ENCODE measurements at regions not wholly inside any gene's neighbourhood (a gene's known extent, or its start where the extent isn't known, plus 50 kb on each side); places are given as distances from the start of the nearest gene placed in this dataset.

- no peak overlapping the region for H3K4me3 ChIP-seq (ENCODE audit: low read length)
- no peak overlapping the region for H3K27ac ChIP-seq (ENCODE audit: low read length)
- H4K20me1 ChIP-seq (ENCODE audit: insufficient read depth): no peaks in the 10 kb centered on the region
- H3K9me2 ChIP-seq (ENCODE audit: insufficient read depth, low read length): no peaks in the 10 kb centered on the region
- TF ChIP-seq POLR2AphosphoS5 (IDR thresholded peaks at IDR 0.05): no peak
- no peak for TF ChIP-seq EP300 (conservative IDR thresholded peaks at IDR 0.05; ENCODE audit: poor library complexity, severe bottlenecking)
- TF ChIP-seq SMC3 (conservative IDR thresholded peaks at IDR 0.05; ENCODE audit: poor library complexity): no peak
- TF ChIP-seq TAF1 (IDR thresholded peaks at IDR 0.05; ENCODE audit: low read depth): no peak
- H3F3A ChIP-seq (ENCODE audit: insufficient read depth, low read length, poor library complexity, severe bottlenecking): no peaks in the 10 kb centered on the region
- H3K9me3 ChIP-seq (ENCODE audit: low read length): no peaks in the 10 kb centered on the region
- no peak overlapping the region for H2AFZ ChIP-seq (ENCODE audit: low read depth, low read length)
- no peaks in the 10 kb centered on the region for H3K79me2 ChIP-seq (replicated peaks; ENCODE audit: insufficient read depth, low read length)
- no peak overlapping the region for H3K9ac ChIP-seq (ENCODE audit: low read length)
- no peaks in the 10 kb centered on the region for H3K27me3 ChIP-seq (ENCODE audit: insufficient read depth, low read depth, low read length)
- H3K4me2 ChIP-seq (ENCODE audit: low read length): no peak overlapping the region
- no peaks in the 10 kb centered on the region for H3K36me3 ChIP-seq (ENCODE audit: insufficient read depth, low read length)
These were observed 343.0 kb downstream of the RAB38 start for GRCh38 chr11:87832211-87832610.

- no peak overlapping the region for H3K4me2 ChIP-seq (ENCODE audit: low read length)
- no peaks in the 10 kb centered on the region for H3K9me3 ChIP-seq (ENCODE audit: low read length)
- H2AFZ ChIP-seq (ENCODE audit: low read depth, low read length): no peak overlapping the region
- H3K27me3 ChIP-seq (ENCODE audit: insufficient read depth, low read depth, low read length): no peaks in the 10 kb centered on the region
- H3K79me2 ChIP-seq (replicated peaks; ENCODE audit: insufficient read depth, low read length): no peaks in the 10 kb centered on the region
- no peaks in the 10 kb centered on the region for H3F3A ChIP-seq (ENCODE audit: insufficient read depth, low read length, poor library complexity, severe bottlenecking)
- no peaks in the 10 kb centered on the region for H3K36me3 ChIP-seq (ENCODE audit: insufficient read depth, low read length)
- H4K20me1 ChIP-seq (ENCODE audit: insufficient read depth): no peaks in the 10 kb centered on the region
- no peaks in the 10 kb centered on the region for H3K9me2 ChIP-seq (ENCODE audit: insufficient read depth, low read length)
- no peak overlapping the region for H3K27ac ChIP-seq (ENCODE audit: low read length)
- TF ChIP-seq POLR2AphosphoS5 (IDR thresholded peaks at IDR 0.05) (no peak), EZH2 (IDR thresholded peaks at IDR 0.05; ENCODE audit: borderline replicate concordance, insufficient read depth, low read length, poor library complexity, severe bottlenecking) (no peak), SMC3 (conservative IDR thresholded peaks at IDR 0.05; ENCODE audit: poor library complexity) (no peak), REST (IDR thresholded peaks at IDR 0.05; ENCODE audit: borderline replicate concordance) (no peak), TAF1 (IDR thresholded peaks at IDR 0.05; ENCODE audit: low read depth) (no peak), RAD21 (conservative IDR thresholded peaks at IDR 0.05) (no peak), MXI1 (conservative IDR thresholded peaks at IDR 0.05; ENCODE audit: poor library complexity, severe bottlenecking) (no peak), EP300 (conservative IDR thresholded peaks at IDR 0.05; ENCODE audit: poor library complexity, severe bottlenecking) (no peak), CTCF (IDR thresholded peaks at IDR 0.05; ENCODE audit: poor library complexity, severe bottlenecking) (no peak)
- H3K4me3 ChIP-seq (ENCODE audit: low read length): no peak overlapping the region
- no peak overlapping the region for H3K9ac ChIP-seq (ENCODE audit: low read length)
These were observed 355.2 kb downstream of the RAB38 start for GRCh38 chr11:87820011-87820410.

- Histone ChIP-seq H3K9me3 (ENCODE audit: low read length) (no peaks in the 10 kb centered on the region), H2AFZ (ENCODE audit: low read depth, low read length) (no peak overlapping the region), H3K79me2 (replicated peaks; ENCODE audit: insufficient read depth, low read length) (no peaks in the 10 kb centered on the region), H3K9me2 (ENCODE audit: insufficient read depth, low read length) (no peaks in the 10 kb centered on the region), H4K20me1 (ENCODE audit: insufficient read depth) (no peaks in the 10 kb centered on the region), H3K9ac (ENCODE audit: low read length) (no peak overlapping the region), H3F3A (ENCODE audit: insufficient read depth, low read length, poor library complexity, severe bottlenecking) (no peaks in the 10 kb centered on the region), H3K4me3 (ENCODE audit: low read length) (no peak overlapping the region), H3K27me3 (ENCODE audit: insufficient read depth, low read depth, low read length) (no peaks in the 10 kb centered on the region), H3K27ac (ENCODE audit: low read length) (no peak overlapping the region), H3K4me2 (ENCODE audit: low read length) (no peak overlapping the region), H3K36me3 (ENCODE audit: insufficient read depth, low read length) (no peaks in the 10 kb centered on the region)
- TF ChIP-seq POLR2AphosphoS5 (IDR thresholded peaks at IDR 0.05) (no peak), MXI1 (conservative IDR thresholded peaks at IDR 0.05; ENCODE audit: poor library complexity, severe bottlenecking) (no peak), CTCF (IDR thresholded peaks at IDR 0.05; ENCODE audit: poor library complexity, severe bottlenecking) (no peak), REST (IDR thresholded peaks at IDR 0.05; ENCODE audit: borderline replicate concordance) (no peak), TAF1 (IDR thresholded peaks at IDR 0.05; ENCODE audit: low read depth) (no peak), EZH2 (IDR thresholded peaks at IDR 0.05; ENCODE audit: borderline replicate concordance, insufficient read depth, low read length, poor library complexity, severe bottlenecking) (no peak), EP300 (conservative IDR thresholded peaks at IDR 0.05; ENCODE audit: poor library complexity, severe bottlenecking) (no peak), RAD21 (conservative IDR thresholded peaks at IDR 0.05) (no peak), SMC3 (conservative IDR thresholded peaks at IDR 0.05; ENCODE audit: poor library complexity) (no peak)
These were observed 356.1 kb downstream of the RAB38 start for GRCh38 chr11:87819151-87819550.

Data from neural cell (in vitro differentiated cells).